Fibroblast of the aortic adventitia (primary cell): ENCODE measurements at regions not wholly inside any gene's neighbourhood (a gene's known extent, or its start where the extent isn't known, plus 50 kb on each side); places are given as distances from the start of the nearest gene placed in this dataset.
"Not testable (repeated sequence)": the region's sequence is repeated elsewhere in the genome, so short reads cannot be mapped to it uniquely, and the experiment has no call there.

Experiments
- DNase-seq: peaks from one replicate; pipeline ENCODE4 v3.0.0-alpha.2; 2010; ENCODE audit warnings: low read depth
- H3K4me3 ChIP-seq: 2 replicates; pipeline ENCODE4 v1.5.1; 2011; ENCODE audit warnings: low read depth, mild to moderate bottlenecking, control low read depth, low read length, moderate library complexity
- CTCF ChIP-seq: IDR thresholded peaks from 2 replicates; pipeline ENCODE4 v1.5.1; 2011; ENCODE audit warnings: mild to moderate bottlenecking, low read length, control low read depth, inconsistent platforms; ENCODE audit not compliant: insufficient read depth

DNA sequence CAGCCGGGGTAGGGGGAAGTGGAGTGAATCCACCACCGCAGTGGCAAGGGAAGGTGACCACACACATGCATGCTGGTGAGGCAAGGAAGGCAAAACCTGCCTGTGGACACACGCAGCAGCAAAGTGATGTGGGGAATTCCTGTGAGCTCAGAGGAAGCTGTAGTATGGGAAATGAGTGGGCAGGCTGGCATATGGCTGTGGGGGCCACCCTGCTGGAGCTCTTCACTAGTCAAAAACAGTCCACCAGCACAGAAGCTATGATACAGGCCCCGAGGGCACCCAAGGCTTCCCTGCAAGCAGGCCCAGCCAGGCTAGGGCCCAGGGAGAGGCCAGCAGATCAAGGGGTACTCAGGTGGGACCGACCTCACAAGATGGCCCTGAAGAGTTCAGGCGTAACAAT is 239.1 kb downstream of the CHM start:
- TF ChIP-seq CTCF, result no peak
- H3K4me3 ChIP-seq, result no peak overlapping the region
- no peak for DNase-seq

DNA sequence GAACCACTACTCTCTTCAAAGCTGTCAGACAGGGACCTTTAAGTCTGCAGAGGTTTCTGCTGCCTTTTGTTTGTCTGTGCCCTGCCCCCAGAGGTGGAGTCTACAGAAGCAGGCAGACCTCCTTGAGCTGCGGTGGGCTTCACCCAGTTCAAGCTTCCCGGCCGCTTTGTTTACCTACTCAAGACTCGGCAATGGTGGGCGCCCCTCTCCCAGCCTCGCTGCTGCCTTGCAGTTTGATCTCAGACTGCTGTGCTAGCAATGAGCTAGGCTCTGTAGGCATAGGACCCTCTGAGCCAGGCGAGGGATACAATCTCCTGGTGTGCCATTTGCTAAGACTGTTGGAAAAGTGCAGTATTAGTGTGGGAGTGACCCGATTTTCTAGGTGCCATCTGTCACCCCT is 275.0 kb downstream of the CHM start:
- not testable (repeated sequence) for DNase-seq, H3K4me3 ChIP-seq

DNA sequence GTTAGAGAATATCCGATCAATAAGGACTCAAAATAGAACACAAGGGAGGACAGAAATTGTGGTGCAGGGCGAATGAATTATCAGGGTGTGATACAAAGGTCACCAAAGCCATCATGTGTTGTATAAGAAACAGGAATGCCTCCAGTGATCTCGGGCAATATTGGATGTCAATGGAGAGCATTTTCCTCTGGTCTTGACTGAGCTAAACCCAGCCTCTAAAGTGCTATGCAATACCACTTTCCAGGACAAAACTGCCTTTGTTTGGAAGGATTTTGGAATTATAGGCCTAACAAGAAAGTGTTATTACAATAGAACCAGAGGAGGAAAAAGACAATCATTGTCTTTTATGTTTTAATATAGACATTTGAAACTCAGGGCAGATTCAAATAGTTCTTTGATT is 281.7 kb downstream of the CHM start:
- TF ChIP-seq CTCF, result no peak
- DNase-seq, result no peak

DNA sequence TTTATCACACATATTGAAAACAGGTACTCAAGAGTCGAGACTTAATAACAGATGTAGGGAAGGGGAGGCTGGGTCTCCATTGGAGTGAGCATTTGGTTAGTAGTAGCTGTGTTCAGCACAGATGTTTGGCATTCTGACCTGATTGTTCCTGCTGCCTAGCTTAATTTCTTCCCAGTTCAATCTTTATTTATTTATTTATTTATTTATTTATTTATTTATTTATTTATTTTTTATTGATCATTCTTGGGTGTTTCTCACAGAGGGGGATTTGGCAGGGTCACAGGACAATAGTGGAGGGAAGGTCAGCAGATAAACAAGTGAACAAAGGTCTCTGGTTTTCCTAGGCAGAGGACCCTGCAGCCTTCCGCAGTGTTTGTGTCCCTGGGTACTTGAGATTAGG is 324.3 kb downstream of the CHM start:
- DNase-seq, H3K4me3 ChIP-seq: not testable (repeated sequence)

More for the DNA sequence above, 281.7 kb downstream of the CHM start:
- no peak overlapping the region for H3K4me3 ChIP-seq

DNA sequence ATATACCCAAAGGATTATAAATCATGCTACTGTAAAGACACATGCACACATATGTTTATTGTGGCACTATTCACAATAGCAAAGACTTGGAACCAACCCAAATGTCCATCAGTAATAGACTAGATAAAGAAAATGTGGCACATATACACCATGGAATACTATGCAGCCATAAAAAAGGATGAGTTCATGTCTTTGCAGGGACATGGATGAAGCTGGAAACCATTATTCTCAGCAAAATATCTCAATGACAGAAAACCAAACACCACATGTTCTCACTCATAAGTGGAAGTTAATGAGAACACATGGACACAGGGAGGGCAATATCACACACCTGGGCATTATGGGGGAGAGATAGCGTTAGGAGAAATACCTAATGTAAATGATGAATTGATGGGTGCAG is 323.8 kb upstream of the POF1B start:
- not testable (repeated sequence) for DNase-seq, H3K4me3 ChIP-seq

DNA sequence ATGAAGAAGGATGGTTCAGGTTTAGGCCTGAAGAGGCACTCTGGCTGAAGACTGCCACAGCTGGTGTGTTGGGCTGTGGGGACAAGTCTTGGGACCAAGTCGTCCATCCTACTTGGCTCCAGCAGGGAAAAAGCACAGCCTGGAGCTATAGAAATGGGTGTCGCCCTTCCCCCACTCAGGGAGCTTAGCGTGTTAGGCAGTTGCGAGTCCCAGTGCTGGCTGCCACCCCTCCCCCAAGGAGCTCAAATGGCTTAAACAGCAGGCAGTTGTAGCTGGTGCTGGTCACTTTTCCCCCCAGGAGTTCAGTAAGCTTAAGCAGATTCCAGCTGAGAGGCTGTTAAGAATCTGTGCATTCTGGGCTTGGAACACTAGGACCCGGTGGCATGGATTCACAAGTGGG is 319.5 kb upstream of the POF1B start:
- H3K4me3 ChIP-seq, result no peak overlapping the region
- no peak for TF ChIP-seq CTCF
- DNase-seq, result no peak

- H3K4me3 ChIP-seq, result no peak overlapping the region
- DNase-seq, result no peak
- TF ChIP-seq CTCF, result no peak
Measured at GRCh38 chrX:85685843-85686242, 306.4 kb upstream of the POF1B start.

- no peak for DNase-seq
- no peak for TF ChIP-seq CTCF
- H3K4me3 ChIP-seq, result no peak overlapping the region
Measured at GRCh38 chrX:85666471-85666870, 287.0 kb upstream of the POF1B start.

DNA sequence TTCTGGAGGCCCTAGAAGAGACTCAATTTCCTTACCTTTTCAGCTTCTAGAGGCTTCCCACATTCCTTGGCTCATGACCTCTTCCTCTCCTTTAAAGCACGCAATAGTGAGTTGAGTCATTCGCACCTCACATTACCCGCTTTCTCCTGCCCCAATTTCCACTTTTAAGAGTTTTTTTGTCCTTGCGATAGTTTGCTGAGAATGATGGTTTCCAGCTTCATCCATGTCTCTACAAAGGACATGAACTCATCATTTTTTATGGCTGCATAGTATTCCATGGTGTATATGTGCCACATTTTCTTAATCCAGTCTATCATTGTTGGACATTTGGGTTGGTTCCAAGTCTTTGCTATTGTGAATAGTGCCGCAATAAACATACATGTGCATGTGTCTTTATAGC is 284.5 kb upstream of the POF1B start:
- H3K4me3 ChIP-seq, DNase-seq: not testable (repeated sequence)
